HG03025 (cell line): ENCODE measurements at regions not wholly inside any gene's neighbourhood (a gene's known extent, or its start where the extent isn't known, plus 50 kb on each side); places are given as distances from the start of the nearest gene placed in this dataset.

Source experiments
- ATAC-seq: cut with Tn5 transposase; IDR thresholded peaks from one replicate; pipeline ENCODE4 v1.9.1; 2021; ENCODE audit warnings: mild to moderate bottlenecking, moderate library complexity; ENCODE audit not compliant: unreplicated experiment, low FRiP score

- no peak for ATAC-seq
These were observed 173.4 kb upstream of the SLC35B3 start for GRCh38 chr6:8608737-8609136.

DNA sequence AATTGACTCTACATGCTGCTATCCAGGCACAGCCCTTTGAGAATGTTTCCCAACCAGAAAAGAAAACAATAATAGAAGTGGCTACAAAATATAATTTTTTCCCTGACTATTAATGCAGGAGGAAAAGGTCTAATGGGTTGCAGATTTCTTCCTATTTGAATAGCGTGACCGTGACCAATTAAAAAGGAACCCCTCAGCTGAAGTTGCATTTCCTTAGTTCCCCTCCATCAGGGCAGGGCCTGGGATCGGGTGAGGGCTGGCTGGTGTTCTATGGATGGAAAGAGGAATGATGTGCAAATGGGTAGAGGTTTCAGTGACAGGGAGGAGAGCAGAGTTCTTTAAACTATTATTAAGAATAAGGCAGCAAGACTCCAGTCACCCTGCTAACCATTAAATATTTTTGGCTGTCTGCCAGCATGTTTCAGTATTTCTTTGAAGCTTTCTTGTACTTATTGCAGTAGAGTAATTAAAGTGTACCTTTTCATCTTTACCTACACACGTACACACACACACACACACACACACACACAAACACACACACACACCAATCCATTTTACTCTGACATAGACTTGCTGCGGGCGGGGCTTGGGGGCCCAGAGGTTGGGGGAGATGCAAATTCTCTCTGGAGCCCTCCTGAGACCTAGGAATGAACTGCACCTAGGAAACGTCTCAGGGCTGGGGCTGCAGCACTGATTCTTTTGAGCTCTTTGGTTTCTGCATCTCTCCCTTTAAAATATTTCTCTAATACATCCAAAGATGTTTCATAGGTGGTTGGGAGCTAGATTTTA is 154.8 kb upstream of the SLC35B3 start:
- ATAC-seq = no peak

GRCh38 chr6:8588176-8588575 is 152.8 kb upstream of the SLC35B3 start:
- no peak for ATAC-seq

DNA sequence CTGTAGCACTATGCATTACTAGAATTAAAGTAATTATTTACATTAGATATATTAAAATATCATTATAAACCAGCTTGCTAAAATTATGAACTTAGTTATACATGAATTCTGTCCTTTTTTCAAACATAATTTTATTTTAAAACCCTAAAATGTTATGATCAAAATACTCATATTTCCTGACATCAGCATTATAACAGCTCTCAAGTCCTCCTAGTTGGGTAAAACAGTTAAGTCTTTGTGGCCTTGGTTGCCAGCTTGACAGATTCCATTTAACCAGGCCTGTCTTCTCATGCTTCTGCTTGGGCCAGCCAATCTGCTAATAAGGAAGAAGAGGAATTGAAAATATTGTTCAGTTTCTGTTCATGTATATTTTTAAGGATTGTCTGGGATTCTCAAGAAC is 147.9 kb upstream of the SLC35B3 start:
- no peak for ATAC-seq

- no peak for ATAC-seq
These were observed 144.0 kb upstream of the SLC35B3 start for GRCh38 chr6:8579372-8579771.

GRCh38 chr6:8578006-8578405 is 142.7 kb upstream of the SLC35B3 start:
- ATAC-seq = no peak

- no peak for ATAC-seq
These were observed 139.6 kb upstream of the SLC35B3 start for GRCh38 chr6:8574749-8575468.

DNA sequence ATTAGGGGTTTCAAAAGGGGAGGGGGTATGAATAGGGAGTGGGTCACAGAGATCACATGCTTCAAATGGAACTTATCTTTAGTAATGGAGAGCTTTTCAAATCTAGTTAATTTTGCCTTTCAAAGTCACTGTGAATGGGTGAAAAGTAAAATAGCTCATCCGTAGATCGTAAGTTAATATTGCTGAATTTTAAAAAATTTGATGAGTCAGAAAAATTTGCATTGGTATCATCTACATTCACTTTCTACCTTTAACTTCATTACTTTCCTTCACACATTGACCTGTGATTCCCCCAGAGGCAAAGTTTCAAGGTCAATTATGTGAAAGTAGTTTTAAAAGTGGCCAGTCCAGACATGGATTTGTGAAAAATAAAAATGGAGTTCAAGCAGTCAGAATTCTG is 139.0 kb upstream of the SLC35B3 start:
- ATAC-seq = no peak

DNA sequence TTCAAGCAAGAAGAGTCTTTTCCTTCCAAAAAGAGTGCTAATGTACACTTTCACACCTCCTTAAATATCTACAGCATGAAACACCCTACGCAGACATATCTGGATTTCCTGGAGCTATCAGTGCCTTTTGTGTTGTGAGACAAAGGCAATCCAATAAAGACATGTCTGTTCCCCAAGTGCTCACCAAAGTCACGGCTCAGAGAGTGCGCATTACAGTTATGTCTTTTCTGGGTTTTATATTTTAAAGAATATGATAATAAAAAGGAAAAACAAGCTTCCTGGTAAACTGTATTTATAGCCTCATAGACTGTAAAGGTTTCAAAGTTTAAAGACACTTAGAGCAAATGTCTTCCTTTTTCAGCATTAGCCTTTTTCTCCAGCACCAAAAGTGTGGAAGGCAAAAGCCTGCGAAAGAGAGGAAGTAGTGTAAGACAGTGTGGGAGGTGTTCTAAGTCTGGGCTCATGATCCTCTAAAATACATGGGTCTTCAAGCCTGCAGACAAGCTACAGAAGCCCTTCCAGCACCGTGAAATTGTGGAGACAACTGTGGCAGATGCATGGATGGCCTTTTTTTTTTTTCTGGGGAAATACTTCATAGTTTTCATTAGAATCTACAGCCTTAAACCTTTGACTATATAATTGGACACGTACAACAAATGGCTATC is 135.0 kb upstream of the SLC35B3 start:
- ATAC-seq = no peak

GRCh38 chr6:8562125-8562524 is 126.8 kb upstream of the SLC35B3 start:
- ATAC-seq = no peak

DNA sequence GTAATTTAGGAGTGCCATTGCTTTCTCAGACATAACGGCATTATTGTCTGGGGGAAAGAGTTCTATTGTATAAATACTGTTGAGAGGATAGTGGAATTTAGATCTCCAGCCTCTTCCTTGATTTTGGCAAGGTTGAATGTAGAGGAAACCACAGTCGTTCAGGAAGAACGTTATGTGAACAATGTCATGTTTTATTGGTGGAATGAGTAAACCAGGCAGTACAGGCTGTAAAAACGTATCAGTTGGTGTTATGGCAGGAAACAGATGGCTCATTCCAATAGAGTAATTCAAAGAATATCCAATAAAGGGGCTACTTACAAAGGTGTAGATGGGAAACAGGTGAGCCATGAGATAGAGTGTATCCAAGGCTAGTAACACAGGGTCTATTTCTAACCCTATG is 123.6 kb upstream of the SLC35B3 start:
- ATAC-seq = no peak

GRCh38 chr6:8557014-8557748 is 121.8 kb upstream of the SLC35B3 start:
- no peak for ATAC-seq

DNA sequence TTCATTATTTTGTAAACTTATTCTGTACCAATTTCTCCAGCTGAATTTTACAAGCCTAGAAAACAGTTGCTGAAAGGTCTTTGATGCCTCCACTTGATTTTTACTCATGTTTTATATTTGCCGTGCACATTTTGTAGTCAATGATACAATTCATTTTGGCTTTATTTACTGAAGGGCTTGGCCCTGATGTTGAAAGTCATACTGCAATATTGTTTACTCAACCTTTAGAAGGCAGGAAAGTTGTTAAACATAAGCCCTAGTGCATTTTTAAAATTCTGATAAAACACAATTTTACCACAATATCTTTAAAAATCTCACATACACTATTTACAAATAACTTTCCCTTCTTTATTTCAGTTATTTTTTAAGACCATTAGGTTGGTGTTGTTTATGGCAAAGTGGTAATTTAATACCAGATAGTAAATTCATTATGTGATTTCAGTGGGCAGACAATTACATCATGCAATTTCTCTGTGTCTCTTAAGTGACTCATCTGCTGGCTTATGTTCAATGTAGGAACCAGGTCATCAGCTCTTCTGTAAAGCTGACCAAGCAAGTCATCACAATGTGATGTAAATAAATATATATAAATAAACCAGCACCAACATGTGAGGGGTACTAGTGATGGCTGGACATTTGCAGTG is 121.1 kb upstream of the SLC35B3 start:
- ATAC-seq = no peak

- ATAC-seq = no peak
These were observed 116.6 kb upstream of the SLC35B3 start for GRCh38 chr6:8551993-8552392.

DNA sequence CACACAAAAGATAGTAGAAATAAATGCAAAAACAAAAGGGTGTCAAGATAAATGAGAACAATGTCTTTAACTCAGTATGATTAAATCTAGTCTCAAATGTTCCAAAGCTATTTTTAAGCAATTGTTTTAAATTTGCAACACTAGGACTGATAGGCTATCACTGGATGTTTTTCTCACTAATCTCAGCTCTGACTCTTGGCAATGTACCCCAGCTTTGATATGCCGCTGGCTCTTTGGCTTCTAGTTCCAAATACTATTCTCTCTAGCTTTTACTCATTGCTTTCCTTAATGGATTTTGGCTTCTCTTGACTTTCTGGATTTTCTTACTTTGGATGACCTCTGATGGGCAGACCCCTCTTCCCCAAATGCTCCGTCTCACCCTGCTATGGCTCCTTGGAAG is 116.0 kb upstream of the SLC35B3 start:
- ATAC-seq = no peak

DNA sequence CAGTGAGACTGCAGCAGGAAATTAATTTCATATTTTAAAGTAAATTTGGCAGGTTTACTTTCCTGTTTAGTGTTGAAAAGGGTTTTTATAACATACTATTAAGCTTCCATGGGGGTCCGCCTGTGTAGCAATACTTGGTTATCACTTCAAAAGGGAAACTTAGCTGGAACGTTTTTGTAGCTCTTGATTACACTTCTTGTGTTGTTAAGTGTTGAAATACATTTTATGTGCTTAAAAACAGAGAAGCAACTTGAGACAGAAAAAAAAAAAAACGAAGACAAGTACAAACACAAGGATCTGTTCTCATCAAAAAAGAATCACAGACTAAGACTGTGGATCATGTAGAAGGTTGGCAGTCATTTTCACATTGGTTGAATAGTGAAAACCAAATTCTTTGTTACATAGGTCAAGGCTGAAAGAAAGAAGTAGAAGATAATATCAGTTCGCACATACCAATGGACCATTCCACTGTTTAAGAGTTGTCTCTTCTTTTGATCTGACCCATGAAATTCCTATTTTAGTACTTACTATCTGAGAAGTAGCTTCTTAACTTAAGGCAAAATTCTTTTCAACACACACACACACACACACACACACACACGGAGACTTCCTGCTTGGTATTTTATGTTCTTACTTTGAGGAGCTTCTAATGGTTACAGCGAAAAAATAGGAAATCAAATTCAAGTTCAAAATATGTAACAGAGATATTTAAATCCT is 113.9 kb upstream of the SLC35B3 start:
- no peak for ATAC-seq

- ATAC-seq = no peak
These were observed 111.2 kb upstream of the SLC35B3 start for GRCh38 chr6:8546496-8546895.

GRCh38 chr6:8545336-8545735 is 110.0 kb upstream of the SLC35B3 start:
- ATAC-seq = no peak

GRCh38 chr6:8543714-8544113 is 108.4 kb upstream of the SLC35B3 start:
- no peak for ATAC-seq

- ATAC-seq = no peak
These were observed 104.1 kb upstream of the SLC35B3 start for GRCh38 chr6:8539453-8539852.
